GM13976 (cell line): ENCODE measurements at regions not wholly inside any gene's neighbourhood (a gene's known extent, or its start where the extent isn't known, plus 50 kb on each side); places are given as distances from the start of the nearest gene placed in this dataset.

Source experiments
- DNase-seq: peaks from one replicate; pipeline ENCODE4 v3.0.0; 2012; ENCODE audit warnings: low spot score
- CTCF ChIP-seq: IDR thresholded peaks from 2 replicates; pipeline ENCODE4 v1.5.1; 2012; ENCODE audit warnings: borderline replicate concordance, mild to moderate bottlenecking; ENCODE audit not compliant: insufficient read depth; ENCODE audit errors: extremely low read depth, missing control alignments, control extremely low read depth
- in situ Hi-C: fragments of 300-500 bp; cut with MboI; formaldehyde crosslinking; loops from one replicate; pipeline ENCODE4 v1.12.0; 2022; ENCODE audit warnings: low sequenced_read_pairs, mixed read lengths, inconsistent platforms; ENCODE audit not compliant: unreplicated experiment

- TF ChIP-seq CTCF, result no peak
- DNase-seq, result no peak
- in situ Hi-C loops, result no loop called here
Observed at GRCh38 chr1:103248417-103249102, 140.2 kb upstream of the COL11A1 start.

- in situ Hi-C loops, result no loop called here
- TF ChIP-seq CTCF, result no peak
- no peak for DNase-seq
Observed at GRCh38 chr1:103247517-103247916, 139.2 kb upstream of the COL11A1 start.

GRCh38 chr1:103243481-103243880 is 135.2 kb upstream of the COL11A1 start:
- DNase-seq, result no peak
- in situ Hi-C loops, result no loop called here
- TF ChIP-seq CTCF, result no peak

GRCh38 chr1:103239034-103239433 is 130.7 kb upstream of the COL11A1 start:
- in situ Hi-C loops, result no loop called here
- DNase-seq, result no peak
- TF ChIP-seq CTCF, result no peak

GRCh38 chr1:103230061-103230460 is 121.7 kb upstream of the COL11A1 start:
- DNase-seq, result no peak
- TF ChIP-seq CTCF, result no peak
- in situ Hi-C loops, result no loop called here

- in situ Hi-C loops, result no loop called here
- no peak for TF ChIP-seq CTCF
Observed at GRCh38 chr1:103220631-103221041, 112.3 kb upstream of the COL11A1 start.

GRCh38 chr1:103218821-103219220 is 110.5 kb upstream of the COL11A1 start:
- in situ Hi-C loops, result no loop called here
- TF ChIP-seq CTCF, result no peak
- DNase-seq, result no peak

More at GRCh38 chr1:103220631-103221041, 112.3 kb upstream of the COL11A1 start:
- no peak for DNase-seq
